GM12872 (cell line): ENCODE measurements at regions not wholly inside any gene's neighbourhood (a gene's known extent, or its start where the extent isn't known, plus 50 kb on each side); places are given as distances from the start of the nearest gene placed in this dataset.

Experiments used
- TF ChIP-seq, protein P1 (sequence below): IDR thresholded peaks from 3 replicates; pipeline ENCODE4 v1.5.1; 2011; ENCODE audit warnings: low read depth, mild to moderate bottlenecking, low read length, moderate library complexity; ENCODE audit not compliant: insufficient read depth

- TF ChIP-seq, protein P1, sequence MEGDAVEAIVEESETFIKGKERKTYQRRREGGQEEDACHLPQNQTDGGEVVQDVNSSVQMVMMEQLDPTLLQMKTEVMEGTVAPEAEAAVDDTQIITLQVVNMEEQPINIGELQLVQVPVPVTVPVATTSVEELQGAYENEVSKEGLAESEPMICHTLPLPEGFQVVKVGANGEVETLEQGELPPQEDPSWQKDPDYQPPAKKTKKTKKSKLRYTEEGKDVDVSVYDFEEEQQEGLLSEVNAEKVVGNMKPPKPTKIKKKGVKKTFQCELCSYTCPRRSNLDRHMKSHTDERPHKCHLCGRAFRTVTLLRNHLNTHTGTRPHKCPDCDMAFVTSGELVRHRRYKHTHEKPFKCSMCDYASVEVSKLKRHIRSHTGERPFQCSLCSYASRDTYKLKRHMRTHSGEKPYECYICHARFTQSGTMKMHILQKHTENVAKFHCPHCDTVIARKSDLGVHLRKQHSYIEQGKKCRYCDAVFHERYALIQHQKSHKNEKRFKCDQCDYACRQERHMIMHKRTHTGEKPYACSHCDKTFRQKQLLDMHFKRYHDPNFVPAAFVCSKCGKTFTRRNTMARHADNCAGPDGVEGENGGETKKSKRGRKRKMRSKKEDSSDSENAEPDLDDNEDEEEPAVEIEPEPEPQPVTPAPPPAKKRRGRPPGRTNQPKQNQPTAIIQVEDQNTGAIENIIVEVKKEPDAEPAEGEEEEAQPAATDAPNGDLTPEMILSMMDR, result no peak
These were observed 180.6 kb downstream of the FOXA2 start for GRCh38 chr20:22403632-22404361.

DNA sequence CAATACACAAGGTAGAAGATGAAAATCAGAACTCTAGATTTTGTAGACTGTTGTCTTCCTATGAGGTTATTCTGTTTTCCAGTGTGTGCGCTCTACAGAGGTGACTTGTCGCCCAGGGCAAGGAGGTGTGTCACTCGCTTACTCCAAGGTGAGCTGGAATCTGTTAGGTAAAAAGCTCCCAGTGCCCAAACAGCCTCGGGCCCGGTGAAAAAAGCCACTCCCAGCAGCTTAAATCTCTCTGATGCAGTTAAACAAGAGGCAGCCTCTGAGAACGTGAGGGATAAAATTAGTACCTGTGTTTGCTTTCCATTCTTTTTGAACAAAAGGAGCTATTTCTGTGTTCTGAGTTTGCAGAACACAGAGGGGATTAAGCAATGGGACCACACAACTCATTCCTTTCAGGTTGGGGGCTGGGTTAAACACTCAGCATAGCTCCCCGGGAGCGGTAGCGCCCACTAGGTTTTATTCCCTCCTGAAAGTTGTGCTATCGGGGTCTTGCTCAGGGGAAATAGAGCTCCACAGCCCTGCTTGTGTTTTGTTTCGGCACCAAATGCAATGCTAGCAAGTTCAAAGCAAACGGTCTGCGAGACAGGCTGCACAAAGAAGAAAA lies 181.2 kb downstream of the FOXA2 start:
- TF ChIP-seq, protein P1, result no peak

- TF ChIP-seq, protein P1, result no peak
These were observed 181.8 kb downstream of the FOXA2 start for GRCh38 chr20:22402550-22402949.

GRCh38 chr20:22400440-22400839 lies 183.9 kb downstream of the FOXA2 start:
- TF ChIP-seq, protein P1, result no peak

DNA sequence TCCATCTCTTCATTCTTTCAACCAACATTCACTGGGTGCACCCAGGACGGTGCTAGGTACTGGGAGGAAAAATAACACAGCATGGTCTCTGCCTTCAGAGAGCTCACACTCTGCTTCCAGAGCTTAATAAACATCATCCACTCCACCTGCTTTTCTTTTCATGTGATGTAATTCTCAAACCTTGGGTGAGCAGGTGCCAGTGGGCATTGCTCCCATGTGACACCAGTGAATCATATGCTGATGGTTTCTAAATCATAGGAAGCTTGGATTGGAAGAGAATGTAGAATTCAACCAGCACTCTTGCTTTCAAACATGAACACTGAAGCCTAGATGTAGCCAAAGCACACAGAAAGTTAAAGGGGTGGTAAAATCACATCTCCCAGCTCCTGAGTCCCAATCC lies 189.8 kb downstream of the FOXA2 start:
- TF ChIP-seq, protein P1, result no peak

DNA sequence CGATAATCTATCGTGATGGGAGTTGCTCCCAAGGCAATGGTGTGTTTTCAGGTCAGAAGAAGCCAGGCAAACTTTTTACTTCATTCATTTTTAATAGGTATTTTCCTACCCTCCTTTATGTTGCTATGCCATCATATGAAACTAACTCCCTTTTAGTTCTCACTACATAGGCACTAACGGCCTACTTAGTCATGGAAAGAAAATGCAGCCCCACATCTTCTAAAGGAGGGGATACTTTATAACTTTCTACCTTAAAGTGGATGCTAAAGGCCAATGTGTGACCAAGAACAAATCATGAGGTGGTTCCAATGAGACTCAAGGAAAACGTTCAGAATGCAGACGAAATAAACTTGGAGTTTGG lies 193.8 kb downstream of the FOXA2 start:
- TF ChIP-seq, protein P1, result no peak

DNA sequence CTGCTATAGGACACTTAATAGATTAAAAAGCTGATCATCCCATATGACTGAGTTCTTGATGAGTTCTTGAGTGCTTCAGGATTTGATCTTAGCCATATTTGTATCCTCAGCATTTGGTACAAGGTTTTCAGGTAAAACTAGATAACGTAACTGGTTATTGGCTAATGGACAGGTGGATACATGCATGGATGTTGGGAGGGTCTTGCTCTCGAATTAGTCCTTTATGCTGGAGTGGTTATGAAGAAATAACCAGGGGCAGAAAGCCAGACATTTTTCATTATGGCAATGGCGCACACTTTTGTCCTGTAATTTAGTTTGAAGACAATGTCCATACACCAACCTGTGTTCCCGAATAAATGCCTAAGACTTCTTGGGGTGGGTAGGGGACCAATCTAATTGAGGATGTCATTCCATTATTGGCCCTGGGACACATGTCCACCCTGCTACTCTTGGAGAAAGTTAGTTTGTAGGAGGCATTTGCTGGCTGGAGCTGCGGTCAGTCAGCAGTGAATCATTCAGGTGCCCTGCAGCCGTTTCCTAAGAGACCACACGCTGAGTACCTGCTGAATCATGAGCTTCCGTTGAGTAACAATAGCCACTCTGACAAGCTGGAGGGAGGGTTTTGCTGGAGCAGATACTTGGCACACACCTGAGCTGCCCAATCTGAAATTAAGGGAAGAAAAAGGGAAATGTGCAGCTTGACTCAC lies 194.4 kb downstream of the FOXA2 start:
- TF ChIP-seq, protein P1, result no peak
